GM21723 (cell line): ENCODE measurements at regions not wholly inside any gene's neighbourhood (a gene's known extent, or its start where the extent isn't known, plus 50 kb on each side); places are given as distances from the start of the nearest gene placed in this dataset.
A peak's percentile ranks its signal among the peaks of the same experiment; 100 is the strongest.

Experiments
- ATAC-seq: cut with Tn5 transposase; IDR thresholded peaks from one replicate; pipeline ENCODE4 v1.9.1; 2021; ENCODE audit warnings: mild to moderate bottlenecking, moderate library complexity; ENCODE audit not compliant: unreplicated experiment

GRCh38 chr2:168338292-168338691, 90.9 kb upstream of the STK39 start:
- no peak for ATAC-seq

- ATAC-seq: no peak
Observed at GRCh38 chr2:168338803-168339437, 91.5 kb upstream of the STK39 start.

GRCh38 chr2:168340931-168341330, 93.5 kb upstream of the STK39 start:
- no peak for ATAC-seq

- no peak for ATAC-seq
Observed at GRCh38 chr2:168343586-168343985, 96.2 kb upstream of the STK39 start.

GRCh38 chr2:168344706-168345105, 97.3 kb upstream of the STK39 start:
- no peak for ATAC-seq

- ATAC-seq: no peak
Observed at GRCh38 chr2:168345601-168346000, 98.2 kb upstream of the STK39 start.

- ATAC-seq: peak; percentile 85
Observed at GRCh38 chr2:168346725-168347477, 99.5 kb upstream of the STK39 start.

GRCh38 chr2:168348076-168348475, 100.7 kb upstream of the STK39 start:
- ATAC-seq: peak; percentile 64

GRCh38 chr2:168350380-168350779, 103.0 kb upstream of the STK39 start:
- ATAC-seq: no peak

- no peak for ATAC-seq
Observed at GRCh38 chr2:168353251-168353650, 102.8 kb upstream of the CERS6 start.

GRCh38 chr2:168354499-168354898, 101.6 kb upstream of the CERS6 start:
- ATAC-seq: no peak

- ATAC-seq: no peak
Observed at GRCh38 chr2:168355121-168355520, 101.0 kb upstream of the CERS6 start.

GRCh38 chr2:168355779-168356476, 100.1 kb upstream of the CERS6 start:
- no peak for ATAC-seq

- no peak for ATAC-seq
Observed at GRCh38 chr2:168356477-168356835, 99.6 kb upstream of the CERS6 start.

- no peak for ATAC-seq
Observed at GRCh38 chr2:168357797-168358472, 98.1 kb upstream of the CERS6 start.

GRCh38 chr2:168359082-168359481, 97.0 kb upstream of the CERS6 start:
- no peak for ATAC-seq

- peak; percentile 72 for ATAC-seq
Observed at GRCh38 chr2:168363347-168364092, 92.6 kb upstream of the CERS6 start.

- no peak for ATAC-seq
Observed at GRCh38 chr2:168365094-168365621, 90.9 kb upstream of the CERS6 start.

GRCh38 chr2:168369031-168369430, 87.0 kb upstream of the CERS6 start:
- no peak for ATAC-seq

GRCh38 chr2:168371273-168372019, 84.6 kb upstream of the CERS6 start:
- ATAC-seq: peak; percentile 93
